Posterior vena cava (tissue), 2 donors: ENCODE measurements at regions not wholly inside any gene's neighbourhood (a gene's known extent, or its start where the extent isn't known, plus 50 kb on each side); places are given as distances from the start of the nearest gene placed in this dataset.

Experiments used
- DNase-seq: peaks from one replicate; pipeline ENCODE4 v3.0.0-alpha.2; 2020; ENCODE audit warnings: low spot score
- intact Hi-C, 2 donors: fragments of 100-400 bp; cut with DNase I; formaldehyde crosslinking; loops; one replicate each; pipeline versions ENCODE4 v1.14.1 to v1.14.2; 2022 to 2023
- donor health status: DM: yes; HTN: yes; CAD: no.
- donor health status: DM: yes; HTN: yes; CAD: no.

- DNase-seq, result no peak
- intact Hi-C loops, result no loop called here
Observed at GRCh38 chr10:111747751-111748150, 435.8 kb downstream of the GPAM start.

- intact Hi-C loops, result no loop called here
Observed at GRCh38 chr10:111748184-111748583, 435.4 kb downstream of the GPAM start.

GRCh38 chr10:111750165-111750849 lies 433.3 kb downstream of the GPAM start:
- no peak for DNase-seq
- intact Hi-C loops, result no loop called here

More at GRCh38 chr10:111748184-111748583, 435.4 kb downstream of the GPAM start:
- DNase-seq, result no peak

GRCh38 chr10:111756217-111757061 lies 427.1 kb downstream of the GPAM start:
- intact Hi-C loops, result no loop called here
- no peak for DNase-seq

GRCh38 chr10:111758593-111758992 lies 425.0 kb downstream of the GPAM start:
- no peak for DNase-seq
- intact Hi-C loops, result no loop called here

GRCh38 chr10:111762114-111762513 lies 421.5 kb downstream of the GPAM start:
- intact Hi-C loops, result no loop called here
- no peak for DNase-seq

- intact Hi-C loops, result no loop called here
- no peak for DNase-seq
Observed at GRCh38 chr10:111765216-111765615, 418.3 kb downstream of the GPAM start.

- DNase-seq, result no peak
- intact Hi-C loops, result loop anchor here in 1 of 2 donors (2.0 kb wide), 1 partner anchor 62 kb away; no protein-coding TSS in a partner anchor
Observed at GRCh38 chr10:111766464-111766863, 417.1 kb downstream of the GPAM start.

GRCh38 chr10:111767661-111768060 lies 415.9 kb downstream of the GPAM start:
- no peak for DNase-seq
- intact Hi-C loops, result loop anchor here in 1 of 2 donors (2.0 kb wide), 1 partner anchor 61 kb away; no protein-coding TSS in a partner anchor

- no peak for DNase-seq
- intact Hi-C loops, result no loop called here
Observed at GRCh38 chr10:111773950-111774349, 409.6 kb downstream of the GPAM start.

GRCh38 chr10:111774486-111774885 lies 409.1 kb downstream of the GPAM start:
- intact Hi-C loops, result no loop called here
- DNase-seq, result no peak

- intact Hi-C loops, result no loop called here
- DNase-seq, result no peak
Observed at GRCh38 chr10:111784436-111784835, 399.1 kb downstream of the GPAM start.

GRCh38 chr10:111784946-111785465 lies 398.6 kb downstream of the GPAM start:
- intact Hi-C loops, result no loop called here
- no peak for DNase-seq

- DNase-seq, result no peak
- intact Hi-C loops, result no loop called here
Observed at GRCh38 chr10:111785921-111786320, 397.6 kb downstream of the GPAM start.

GRCh38 chr10:111789821-111790220 lies 393.7 kb downstream of the GPAM start:
- no peak for DNase-seq
- intact Hi-C loops, result no loop called here

- DNase-seq, result no peak
- intact Hi-C loops, result no loop called here
Observed at GRCh38 chr10:111801841-111802240, 381.7 kb downstream of the GPAM start.

GRCh38 chr10:111804781-111805180 lies 378.8 kb downstream of the GPAM start:
- intact Hi-C loops, result no loop called here
- no peak for DNase-seq

- intact Hi-C loops, result no loop called here
- DNase-seq, result no peak
Observed at GRCh38 chr10:111811517-111811916, 372.0 kb downstream of the GPAM start.

- DNase-seq, result no peak
- intact Hi-C loops, result no loop called here
Observed at GRCh38 chr10:111820471-111820870, 363.1 kb downstream of the GPAM start.

GRCh38 chr10:111821871-111822270 lies 361.7 kb downstream of the GPAM start:
- DNase-seq, result no peak
- intact Hi-C loops, result no loop called here
